ENCODE measurements at regions not wholly inside any gene's neighbourhood (a gene's known extent, or its start where the extent isn't known, plus 50 kb on each side); places are given as distances from the start of the nearest gene placed in this dataset.

GRCh38 chrX:131907488-131908314 is 115.4 kb upstream of the STK26 start:
- no peaks in the 10 kb centered on the region for H3K27me3 Mint-ChIP-seq (ENCODE audit: low read depth)
- TF ChIP-seq CTCF (conservative IDR thresholded peaks at IDR 0.05): no peak
- no peaks in the 10 kb centered on the region for H3K4me1 Mint-ChIP-seq
- no peak overlapping the region for H3K4me3 Mint-ChIP-seq
- H3K27ac Mint-ChIP-seq (ENCODE audit: unreplicated experiment): no peak overlapping the region
- DNase-seq (ENCODE audit: low read depth, low spot score): no peak
- H3K9me3 Mint-ChIP-seq: peaks cover 10% of the 10 kb centered on the region
- H3K36me3 Mint-ChIP-seq (ENCODE audit: low read depth): no peaks in the 10 kb centered on the region

GRCh38 chrX:131910586-131910985 is 112.5 kb upstream of the STK26 start:
- H3K9me3 Mint-ChIP-seq: peaks cover 7% of the 10 kb centered on the region
- no peak for TF ChIP-seq CTCF (conservative IDR thresholded peaks at IDR 0.05)
- H3K36me3 Mint-ChIP-seq (ENCODE audit: low read depth): peaks cover 3% of the 10 kb centered on the region
- no peak overlapping the region for H3K27ac Mint-ChIP-seq (ENCODE audit: unreplicated experiment)
- no peaks in the 10 kb centered on the region for H3K4me1 Mint-ChIP-seq
- H3K27me3 Mint-ChIP-seq (ENCODE audit: low read depth): no peaks in the 10 kb centered on the region
- H3K4me3 Mint-ChIP-seq: no peak overlapping the region
- no peak for DNase-seq (ENCODE audit: low read depth, low spot score)

GRCh38 chrX:131915488-131915887 is 107.6 kb upstream of the STK26 start:
- Mint-ChIP-seq H3K4me1 (no peaks in the 10 kb centered on the region), H3K36me3 (ENCODE audit: low read depth) (peaks cover 3% of the 10 kb centered on the region), H3K27ac (ENCODE audit: unreplicated experiment) (no peak overlapping the region), H3K27me3 (ENCODE audit: low read depth) (no peaks in the 10 kb centered on the region), H3K9me3 (peaks cover 5% of the 10 kb centered on the region), H3K4me3 (no peak overlapping the region)
- TF ChIP-seq CTCF (conservative IDR thresholded peaks at IDR 0.05): no peak
- DNase-seq (ENCODE audit: low read depth, low spot score): no peak

GRCh38 chrX:131917588-131917987 is 105.5 kb upstream of the STK26 start:
- Mint-ChIP-seq H3K4me1 (no peaks in the 10 kb centered on the region), H3K4me3 (no peak overlapping the region), H3K36me3 (ENCODE audit: low read depth) (peaks cover 3% of the 10 kb centered on the region), H3K9me3 (peaks cover 11% of the 10 kb centered on the region), H3K27me3 (ENCODE audit: low read depth) (peaks cover 2% of the 10 kb centered on the region), H3K27ac (ENCODE audit: unreplicated experiment) (no peak overlapping the region)
- no peak for DNase-seq (ENCODE audit: low read depth, low spot score)
- no peak for TF ChIP-seq CTCF (conservative IDR thresholded peaks at IDR 0.05)

- no peak for DNase-seq (ENCODE audit: low read depth, low spot score)
- TF ChIP-seq CTCF (conservative IDR thresholded peaks at IDR 0.05): no peak
- Mint-ChIP-seq H3K4me3 (no peak overlapping the region), H3K36me3 (ENCODE audit: low read depth) (peaks cover 3% of the 10 kb centered on the region), H3K27ac (ENCODE audit: unreplicated experiment) (no peak overlapping the region), H3K27me3 (ENCODE audit: low read depth) (peaks cover 2% of the 10 kb centered on the region), H3K4me1 (no peaks in the 10 kb centered on the region), H3K9me3 (peaks cover 11% of the 10 kb centered on the region)
Observed at GRCh38 chrX:131918839-131919238, 104.3 kb upstream of the STK26 start.

Measured in neural crest cell (in vitro differentiated cells).